Neural cell (in vitro differentiated cells): ENCODE measurements at regions not wholly inside any gene's neighbourhood (a gene's known extent, or its start where the extent isn't known, plus 50 kb on each side); places are given as distances from the start of the nearest gene placed in this dataset.

Source experiments
- H2AFZ ChIP-seq: fragments of 200-600, 300-800 bp; sonication (generic), shearing (Covaris generic); 2 replicates; pipeline ENCODE4 v1.6.0; 2014; ENCODE audit warnings: low read depth, mild to moderate bottlenecking, antibody characterized with exemption, low read length, moderate library complexity
- H3F3A ChIP-seq: fragments of 200-600 bp; shearing (Covaris generic); 2 replicates; pipeline ENCODE4 v1.6.1; 2016; ENCODE audit warnings: mild to moderate bottlenecking, moderate library complexity, mixed read lengths, antibody characterized with exemption, low read length; ENCODE audit not compliant: insufficient read depth, poor library complexity, severe bottlenecking
- H3K27ac ChIP-seq: fragments of 200-600, 300-800 bp; sonication (generic), shearing (Covaris generic); 2 replicates; pipeline ENCODE4 v1.5.1; 2014; ENCODE audit warnings: mild to moderate bottlenecking, low read length, moderate library complexity
- H3K27me3 ChIP-seq: fragments of 300-800, 200-600 bp; sonication (generic), shearing (Covaris generic); 2 replicates; pipeline ENCODE4 v1.6.0; 2014; ENCODE audit warnings: mild to moderate bottlenecking, low read depth, low read length, moderate library complexity; ENCODE audit not compliant: insufficient read depth
- H3K36me3 ChIP-seq: fragments of 300-800, 200-600 bp; sonication (generic), shearing (Covaris generic); 2 replicates; pipeline ENCODE4 v1.5.1; 2014; ENCODE audit warnings: mild to moderate bottlenecking, antibody characterized with exemption, low read length, moderate library complexity; ENCODE audit not compliant: insufficient read depth
- H3K4me2 ChIP-seq: fragments of 300-800, 200-600 bp; sonication (generic), shearing (Covaris generic); 2 replicates; pipeline ENCODE4 v1.6.0; 2014; ENCODE audit warnings: mild to moderate bottlenecking, low read length
- H3K4me3 ChIP-seq: fragments of 300-800, 200-600 bp; sonication (generic), shearing (Covaris generic); 2 replicates; pipeline ENCODE4 v1.5.1; 2014; ENCODE audit warnings: mild to moderate bottlenecking, low read length, moderate library complexity
- H3K79me2 ChIP-seq: fragments of 200-600 bp; shearing (Covaris generic); replicated peaks from 2 replicates; pipeline ENCODE4 v1.6.0; 2014; ENCODE audit warnings: mild to moderate bottlenecking, low read length, moderate library complexity; ENCODE audit not compliant: insufficient read depth
- H3K9ac ChIP-seq: fragments of 300-800, 200-600 bp; sonication (generic), shearing (Covaris generic); 2 replicates; pipeline ENCODE4 v1.6.1; 2016; ENCODE audit warnings: mild to moderate bottlenecking, low read length, mixed read lengths
- H3K9me2 ChIP-seq: fragments of 200-600 bp; shearing (Covaris generic); 2 replicates; pipeline ENCODE4 v1.6.1; 2016; ENCODE audit warnings: mild to moderate bottlenecking, low read length, mixed read lengths; ENCODE audit not compliant: insufficient read depth
- H3K9me3 ChIP-seq: fragments of 200-600, 300-800 bp; sonication (generic), shearing (Covaris generic); 2 replicates; pipeline ENCODE4 v1.6.1; 2016; ENCODE audit warnings: mild to moderate bottlenecking, mixed run types, low read length, moderate library complexity, mixed read lengths
- H4K20me1 ChIP-seq: fragments of 200-600 bp; shearing (Covaris generic); 2 replicates; pipeline ENCODE4 v1.6.1; 2016; ENCODE audit warnings: mild to moderate bottlenecking, mixed run types; ENCODE audit not compliant: insufficient read depth
- CTCF ChIP-seq: fragments of 450-650 bp; IDR thresholded peaks from 2 replicates; pipeline ENCODE4 v1.5.1; 2014; ENCODE audit warnings: antibody characterized with exemption, mild to moderate bottlenecking, moderate library complexity; ENCODE audit not compliant: poor library complexity, severe bottlenecking
- EP300 ChIP-seq: fragments of 450-650 bp; conservative IDR thresholded peaks from 2 replicates; pipeline ENCODE4 v1.6.1; 2014; ENCODE audit warnings: antibody characterized with exemption, mild to moderate bottlenecking, moderate library complexity; ENCODE audit not compliant: poor library complexity, severe bottlenecking
- EZH2 ChIP-seq: fragments of 200-600, 300-800 bp; shearing (Covaris generic), sonication (generic); IDR thresholded peaks from 2 replicates; pipeline ENCODE4 v1.6.1; 2014; ENCODE audit warnings: antibody characterized with exemption, low read length, borderline replicate concordance, mild to moderate bottlenecking; ENCODE audit not compliant: insufficient read depth, poor library complexity, severe bottlenecking
- MXI1 ChIP-seq: fragments of 450-650 bp; conservative IDR thresholded peaks from 2 replicates; pipeline ENCODE4 v1.6.1; 2014; ENCODE audit warnings: antibody characterized with exemption, mild to moderate bottlenecking; ENCODE audit not compliant: poor library complexity, severe bottlenecking
- POLR2AphosphoS5 ChIP-seq: IDR thresholded peaks from 2 replicates; pipeline ENCODE4 v1.6.1; 2012
- RAD21 ChIP-seq: fragments of 450-650 bp; conservative IDR thresholded peaks from 2 replicates; pipeline ENCODE4 v1.6.1; 2014; ENCODE audit warnings: antibody characterized with exemption, mild to moderate bottlenecking, moderate library complexity
- SMC3 ChIP-seq: fragments of 450-650 bp; conservative IDR thresholded peaks from 2 replicates; pipeline ENCODE4 v1.6.1; 2014; ENCODE audit warnings: antibody characterized with exemption, mild to moderate bottlenecking, moderate library complexity; ENCODE audit not compliant: poor library complexity
- TAF1 ChIP-seq: IDR thresholded peaks from 2 replicates; pipeline ENCODE4 v1.6.1; 2012; ENCODE audit warnings: low read depth
- TF ChIP-seq, protein P1 (sequence below): IDR thresholded peaks from 2 replicates; pipeline ENCODE4 v1.6.1; 2012; ENCODE audit warnings: borderline replicate concordance

- TF ChIP-seq, protein P1, sequence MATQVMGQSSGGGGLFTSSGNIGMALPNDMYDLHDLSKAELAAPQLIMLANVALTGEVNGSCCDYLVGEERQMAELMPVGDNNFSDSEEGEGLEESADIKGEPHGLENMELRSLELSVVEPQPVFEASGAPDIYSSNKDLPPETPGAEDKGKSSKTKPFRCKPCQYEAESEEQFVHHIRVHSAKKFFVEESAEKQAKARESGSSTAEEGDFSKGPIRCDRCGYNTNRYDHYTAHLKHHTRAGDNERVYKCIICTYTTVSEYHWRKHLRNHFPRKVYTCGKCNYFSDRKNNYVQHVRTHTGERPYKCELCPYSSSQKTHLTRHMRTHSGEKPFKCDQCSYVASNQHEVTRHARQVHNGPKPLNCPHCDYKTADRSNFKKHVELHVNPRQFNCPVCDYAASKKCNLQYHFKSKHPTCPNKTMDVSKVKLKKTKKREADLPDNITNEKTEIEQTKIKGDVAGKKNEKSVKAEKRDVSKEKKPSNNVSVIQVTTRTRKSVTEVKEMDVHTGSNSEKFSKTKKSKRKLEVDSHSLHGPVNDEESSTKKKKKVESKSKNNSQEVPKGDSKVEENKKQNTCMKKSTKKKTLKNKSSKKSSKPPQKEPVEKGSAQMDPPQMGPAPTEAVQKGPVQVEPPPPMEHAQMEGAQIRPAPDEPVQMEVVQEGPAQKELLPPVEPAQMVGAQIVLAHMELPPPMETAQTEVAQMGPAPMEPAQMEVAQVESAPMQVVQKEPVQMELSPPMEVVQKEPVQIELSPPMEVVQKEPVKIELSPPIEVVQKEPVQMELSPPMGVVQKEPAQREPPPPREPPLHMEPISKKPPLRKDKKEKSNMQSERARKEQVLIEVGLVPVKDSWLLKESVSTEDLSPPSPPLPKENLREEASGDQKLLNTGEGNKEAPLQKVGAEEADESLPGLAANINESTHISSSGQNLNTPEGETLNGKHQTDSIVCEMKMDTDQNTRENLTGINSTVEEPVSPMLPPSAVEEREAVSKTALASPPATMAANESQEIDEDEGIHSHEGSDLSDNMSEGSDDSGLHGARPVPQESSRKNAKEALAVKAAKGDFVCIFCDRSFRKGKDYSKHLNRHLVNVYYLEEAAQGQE, result peak; percentile 98
- TF ChIP-seq RAD21, result no peak
- TF ChIP-seq POLR2AphosphoS5, result peak; percentile 98
- no peak for TF ChIP-seq CTCF
- TF ChIP-seq SMC3, result peak; percentile 18
- TF ChIP-seq MXI1, result no peak
- peak; percentile 93 for TF ChIP-seq EP300
- Histone ChIP-seq H4K20me1 (no peaks in the 10 kb centered on the region), H3F3A (no peaks in the 10 kb centered on the region)
These were observed 178.3 kb downstream of the IRS2 start for GRCh38 chr13:109608059-109608458.

DNA sequence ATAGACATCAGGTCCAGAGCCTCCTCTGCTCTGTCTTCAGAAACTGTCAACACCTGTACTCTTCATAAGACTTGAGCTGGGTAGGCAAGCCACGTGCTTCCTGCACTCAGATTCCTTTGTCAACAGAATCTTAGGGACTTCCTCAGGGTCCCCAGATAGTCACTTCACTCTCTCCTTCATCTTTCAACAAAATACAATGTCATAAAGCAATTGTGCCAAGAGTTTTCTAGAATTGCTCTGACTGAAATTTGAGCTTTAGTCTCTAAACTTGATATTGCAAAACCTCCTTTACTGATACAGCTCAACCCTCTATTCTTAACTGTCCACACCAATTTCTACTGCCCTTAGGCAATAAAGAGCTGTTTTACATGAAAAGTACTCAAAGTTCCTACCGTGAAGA lies 179.9 kb downstream of the IRS2 start:
- no peaks in the 10 kb centered on the region for H3K9me3 ChIP-seq
- H3K9me2 ChIP-seq, result no peaks in the 10 kb centered on the region
- no peak for TF ChIP-seq POLR2AphosphoS5
- TF ChIP-seq, protein P1, result no peak
- no peak for TF ChIP-seq MXI1
- TF ChIP-seq SMC3, result no peak
- no peak for TF ChIP-seq EP300
- no peak for TF ChIP-seq CTCF
- TF ChIP-seq RAD21, result no peak
- no peak for TF ChIP-seq EZH2
- TF ChIP-seq TAF1, result no peak
- H4K20me1 ChIP-seq, result no peaks in the 10 kb centered on the region
- H3K36me3 ChIP-seq, result no peaks in the 10 kb centered on the region
- H3F3A ChIP-seq, result no peaks in the 10 kb centered on the region
- no peak overlapping the region for H3K27ac ChIP-seq
- no peak overlapping the region for H3K4me3 ChIP-seq
- no peak overlapping the region for H3K9ac ChIP-seq
- H3K27me3 ChIP-seq, result no peaks in the 10 kb centered on the region
- H3K4me2 ChIP-seq, result no peak overlapping the region
- H2AFZ ChIP-seq, result no peak overlapping the region
- H3K79me2 ChIP-seq, result no peaks in the 10 kb centered on the region

More at GRCh38 chr13:109608059-109608458, 178.3 kb downstream of the IRS2 start:
- H3K27me3 ChIP-seq, result no peaks in the 10 kb centered on the region
- H3K4me2 ChIP-seq, result no peak overlapping the region
- no peaks in the 10 kb centered on the region for H3K9me2 ChIP-seq
- no peak overlapping the region for H2AFZ ChIP-seq
- H3K9ac ChIP-seq, result no peak overlapping the region
- no peaks in the 10 kb centered on the region for H3K9me3 ChIP-seq
- no peaks in the 10 kb centered on the region for H3K36me3 ChIP-seq
- H3K79me2 ChIP-seq, result no peaks in the 10 kb centered on the region
- H3K27ac ChIP-seq, result peak overlapping the region; percentile 13
- no peak overlapping the region for H3K4me3 ChIP-seq
